Lung (tissue), 11 donors: ENCODE measurements at regions not wholly inside any gene's neighbourhood (a gene's known extent, or its start where the extent isn't known, plus 50 kb on each side); places are given as distances from the start of the nearest gene placed in this dataset.

Experiments
- ATAC-seq: fragments of 200-7000 bp; cut with Tn5 transposase; one replicate; pipeline ENCODE4 v1.9.1; 2020; ENCODE audit warnings: moderate number of reproducible peaks; ENCODE audit not compliant: insufficient read depth, low FRiP score
- DNase-seq, 3 donors: peaks; one replicate each; pipeline ENCODE4 v3.0.0-alpha.2; 2013 to 2017
- H3K27ac ChIP-seq, 2 donors: one replicate each; pipeline ENCODE4 v1.5.1; 2013; ENCODE audit warnings: mild to moderate bottlenecking in 2 of 2, moderate library complexity in 2 of 2, control low read depth in 1 of 2, inconsistent platforms in 1 of 2, low read depth in 1 of 2, low read length in 1 of 2
- H3K27me3 ChIP-seq, 3 donors: one replicate each; pipeline ENCODE4 v1.5.1; 2013; ENCODE audit warnings: low read length in 2 of 3; ENCODE audit not compliant: control insufficient read depth in 3 of 3, insufficient read depth in 3 of 3
- H3K36me3 ChIP-seq, 4 donors: one replicate each; pipeline ENCODE4 v1.5.1; 2013; ENCODE audit warnings: low read length in 4 of 4, mild to moderate bottlenecking in 1 of 4, moderate library complexity in 1 of 4; ENCODE audit not compliant: control insufficient read depth in 4 of 4, insufficient read depth in 4 of 4
- H3K4me1 ChIP-seq, 5 donors: one replicate each; pipeline ENCODE4 v1.5.1; 2013; ENCODE audit warnings: low read length in 5 of 5, mild to moderate bottlenecking in 2 of 5, moderate library complexity in 1 of 5; ENCODE audit not compliant: control insufficient read depth in 5 of 5, insufficient read depth in 5 of 5
- H3K4me3 ChIP-seq: one replicate; pipeline ENCODE4 v1.5.1; 2013; ENCODE audit warnings: mild to moderate bottlenecking, control low read depth, moderate library complexity
- H3K9ac ChIP-seq, 2 donors: one replicate each; pipeline ENCODE4 v1.5.1; 2013; ENCODE audit warnings: low read length in 2 of 2, control low read depth in 1 of 2; ENCODE audit not compliant: insufficient read depth in 1 of 2
- H3K9me3 ChIP-seq, 4 donors: one replicate each; pipeline ENCODE4 v1.5.1; 2013; ENCODE audit warnings: low read length in 3 of 4, mild to moderate bottlenecking in 1 of 4, moderate library complexity in 1 of 4; ENCODE audit not compliant: control insufficient read depth in 4 of 4, insufficient read depth in 3 of 4
- CTCF ChIP-seq: IDR thresholded peaks from 2 replicates; pipeline ENCODE4 v1.5.1; 2012; ENCODE audit warnings: mild to moderate bottlenecking; ENCODE audit errors: control extremely low read depth, extremely low read depth
- WGBS, 2 donors: extraction: QIAGEN DNeasy Blood & Tissue Kit; methylation state at CpG; one replicate each; pipeline ENCODE4 v1.1.7; 2013; 5-methylcytosine and 5-hydroxymethylcytosine counted together
- donor health status: control.
- donor health status: control.
- donor health status: Bipolar disorder and iron deficiency.
- donor health status: healthy.
- donor health status: DM: yes; HTN: yes; CAD: no.

GRCh38 chr22:48361099-48361639 lies 1466.5 kb downstream of the BRD1 start:
- H3K9ac ChIP-seq = no peak overlapping the region
- DNase-seq = peak in 1 of 3 donors; percentile 35
- no peaks in the 10 kb centered on the region for H3K4me1 ChIP-seq
- ATAC-seq = no peak
- no peak for TF ChIP-seq CTCF
- H3K27me3 ChIP-seq = peaks cover 0 to 15% (median 0%) of the 10 kb centered on the region in 3 donors
- H3K36me3 ChIP-seq = no peaks in the 10 kb centered on the region
- H3K4me3 ChIP-seq = no peak overlapping the region
- no peak overlapping the region for H3K27ac ChIP-seq
- WGBS, 2 donors = 90 to 94% methylated on average over 1 of the region's 1 CpG
- H3K9me3 ChIP-seq = no peaks in the 10 kb centered on the region

- no peaks in the 10 kb centered on the region for H3K36me3 ChIP-seq
- 77 to 81% methylated on average over 14 of the region's 14 CpGs for WGBS, 2 donors
- H3K4me1 ChIP-seq = no peaks in the 10 kb centered on the region
- ATAC-seq (no peak), DNase-seq (no peak)
- H3K27me3 ChIP-seq = peaks cover 0 to 18% (median 2%) of the 10 kb centered on the region in 3 donors
- no peak overlapping the region for H3K9ac ChIP-seq
- no peak overlapping the region for H3K27ac ChIP-seq
- TF ChIP-seq CTCF = no peak
- H3K4me3 ChIP-seq = no peak overlapping the region
- no peaks in the 10 kb centered on the region for H3K9me3 ChIP-seq
These were observed 1468.1 kb downstream of the BRD1 start for GRCh38 chr22:48359613-48359965.

- DNase-seq (no peak), ATAC-seq (no peak)
- Histone ChIP-seq H3K27me3 (peaks cover 0 to 18% (median 2%) of the 10 kb centered on the region in 3 donors), H3K36me3 (no peaks in the 10 kb centered on the region), H3K27ac (no peak overlapping the region), H3K9me3 (no peaks in the 10 kb centered on the region), H3K4me3 (no peak overlapping the region), H3K9ac (no peak overlapping the region), H3K4me1 (no peaks in the 10 kb centered on the region)
- TF ChIP-seq CTCF = no peak
- 88 to 93% methylated on average over 18 of the region's 18 CpGs for WGBS, 2 donors
These were observed 1468.6 kb downstream of the BRD1 start for GRCh38 chr22:48358886-48359612.

GRCh38 chr22:48357961-48358360 lies 1469.7 kb downstream of the BRD1 start:
- TF ChIP-seq CTCF = no peak
- 90 to 93% methylated on average over 7 of the region's 7 CpGs for WGBS, 2 donors
- no peaks in the 10 kb centered on the region for H3K9me3 ChIP-seq
- peaks cover 0 to 14% (median 2%) of the 10 kb centered on the region in 3 donors for H3K27me3 ChIP-seq
- no peak overlapping the region for H3K27ac ChIP-seq
- DNase-seq = no peak
- no peak overlapping the region for H3K4me3 ChIP-seq
- H3K36me3 ChIP-seq = no peaks in the 10 kb centered on the region
- H3K4me1 ChIP-seq = no peaks in the 10 kb centered on the region
- ATAC-seq = no peak
- no peak overlapping the region for H3K9ac ChIP-seq
